H9 (cell line): ENCODE measurements at regions not wholly inside any gene's neighbourhood (a gene's known extent, or its start where the extent isn't known, plus 50 kb on each side); places are given as distances from the start of the nearest gene placed in this dataset.

Experiments
- DNase-seq: peaks from one replicate; pipeline ENCODE4 v3.0.0-alpha.2; 2017
- H2AFZ ChIP-seq: one replicate; pipeline ENCODE4 v1.6.1; 2013; ENCODE audit warnings: mild to moderate bottlenecking, low read length, control low read depth, moderate library complexity
- H2AK5ac ChIP-seq: 2 replicates; pipeline ENCODE4 v1.6.1; 2013; ENCODE audit warnings: low read length, control low read depth, mixed read lengths; ENCODE audit not compliant: insufficient read length
- H2BK120ac ChIP-seq: one replicate; pipeline ENCODE4 v1.6.1; 2013; ENCODE audit warnings: low read depth, mild to moderate bottlenecking, low read length, control low read depth, inconsistent platforms; ENCODE audit not compliant: poor library complexity, severe bottlenecking
- H2BK12ac ChIP-seq: 2 replicates; pipeline ENCODE4 v1.6.1; 2013; ENCODE audit warnings: low read length, control low read depth, mixed read lengths, low read depth; ENCODE audit not compliant: insufficient read length
- H2BK15ac ChIP-seq: 2 replicates; pipeline ENCODE4 v1.6.1; 2013; ENCODE audit warnings: low read depth, low read length, control low read depth
- H2BK20ac ChIP-seq: one replicate; pipeline ENCODE4 v1.6.1; 2013; ENCODE audit warnings: low read depth, mild to moderate bottlenecking, low read length, control low read depth, inconsistent platforms; ENCODE audit not compliant: poor library complexity, severe bottlenecking
- H2BK5ac ChIP-seq: 2 replicates; pipeline ENCODE4 v1.6.1; 2013; ENCODE audit warnings: low read length, control low read depth, mixed read lengths; ENCODE audit not compliant: insufficient read length
- H3K14ac ChIP-seq: 2 replicates; pipeline ENCODE4 v1.6.1; 2013; ENCODE audit warnings: low read length, control low read depth; ENCODE audit not compliant: insufficient read depth
- H3K18ac ChIP-seq: 2 replicates; pipeline ENCODE4 v1.6.1; 2013; ENCODE audit warnings: low read depth, mild to moderate bottlenecking, mixed read lengths, low read length, control low read depth; ENCODE audit not compliant: insufficient read length
- H3K23ac ChIP-seq: 2 replicates; pipeline ENCODE4 v1.6.1; 2013; ENCODE audit warnings: low read length, control low read depth, mixed read lengths, low read depth; ENCODE audit not compliant: insufficient read length
- H3K23me2 ChIP-seq: 2 replicates; pipeline ENCODE4 v1.6.1; 2013; ENCODE audit warnings: low read depth, mild to moderate bottlenecking, mixed read lengths, low read length, control low read depth; ENCODE audit not compliant: insufficient read length, poor library complexity, severe bottlenecking
- H3K27ac ChIP-seq: 2 replicates; pipeline ENCODE4 v1.5.1; 2013; ENCODE audit warnings: low read length, control low read depth, mixed read lengths, low read depth; ENCODE audit not compliant: insufficient read length
- H3K27me3 ChIP-seq: 2 replicates; pipeline ENCODE4 v1.6.1; 2013; ENCODE audit warnings: low read length, control low read depth, inconsistent platforms; ENCODE audit not compliant: insufficient read depth
- H3K4ac ChIP-seq: 2 replicates; pipeline ENCODE4 v1.6.1; 2013; ENCODE audit warnings: low read depth, mild to moderate bottlenecking, control low read depth, inconsistent platforms, low read length, moderate library complexity
- H3K4me1 ChIP-seq: 2 replicates; pipeline ENCODE4 v1.6.1; 2013; ENCODE audit warnings: low read length, control low read depth, inconsistent platforms; ENCODE audit not compliant: insufficient read depth
- H3K4me2 ChIP-seq: 2 replicates; pipeline ENCODE4 v1.6.1; 2013; ENCODE audit warnings: low read length, control low read depth, mixed read lengths; ENCODE audit not compliant: insufficient read length, insufficient read depth
- H3K56ac ChIP-seq: 2 replicates; pipeline ENCODE4 v1.6.1; 2013; ENCODE audit warnings: low read depth, mild to moderate bottlenecking, mixed read lengths, low read length, control low read depth; ENCODE audit not compliant: insufficient read length
- H3K79me1 ChIP-seq: 2 replicates; pipeline ENCODE4 v1.6.1; 2013; ENCODE audit warnings: low read depth, mild to moderate bottlenecking, moderate library complexity, low read length, control low read depth, inconsistent platforms; ENCODE audit not compliant: insufficient read depth, poor library complexity, severe bottlenecking
- H3K79me2 ChIP-seq: 2 replicates; pipeline ENCODE4 v1.6.1; 2013; ENCODE audit warnings: low read length, control low read depth, inconsistent platforms; ENCODE audit not compliant: insufficient read depth
- H3K9ac ChIP-seq: 2 replicates; pipeline ENCODE4 v1.6.1; 2013; ENCODE audit warnings: low read length, control low read depth, mixed read lengths; ENCODE audit not compliant: insufficient read length; ENCODE audit errors: extremely low read depth
- H3K9me3 ChIP-seq: one replicate; pipeline ENCODE4 v1.6.1; 2013; ENCODE audit warnings: low read depth, low read length, inconsistent platforms; ENCODE audit not compliant: control insufficient read depth
- H3T11ph ChIP-seq: one replicate; pipeline ENCODE4 v1.6.1; 2013; ENCODE audit warnings: mild to moderate bottlenecking, low read length, control low read depth, inconsistent platforms
- H4K20me1 ChIP-seq: one replicate; pipeline ENCODE4 v1.6.1; 2013; ENCODE audit not compliant: control insufficient read depth, insufficient read length, insufficient read depth
- H4K5ac ChIP-seq: 2 replicates; pipeline ENCODE4 v1.6.1; 2013; ENCODE audit warnings: low read depth, mild to moderate bottlenecking, mixed read lengths, low read length, control low read depth; ENCODE audit not compliant: insufficient read length
- H4K8ac ChIP-seq: replicated peaks from 2 replicates; pipeline ENCODE4 v1.6.1; 2013; ENCODE audit warnings: low read length, control low read depth, mixed read lengths, low read depth; ENCODE audit not compliant: insufficient read length
- H4K91ac ChIP-seq: 2 replicates; pipeline ENCODE4 v1.6.1; 2013; ENCODE audit warnings: low read depth, mild to moderate bottlenecking, moderate library complexity, mixed read lengths, low read length, control low read depth; ENCODE audit not compliant: insufficient read length
- H3K27ac Mint-ChIP-seq, 3 experiments: 2 replicates in 2 of 3; 3 replicates in 1 of 3; pipeline ENCODE4 v1.8.0; 2020 to 2021; ENCODE audit warnings: mixed read lengths in 3 of 3, mild to moderate bottlenecking in 1 of 3, moderate library complexity in 1 of 3
- H3K27me3 Mint-ChIP-seq: 2 replicates; pipeline ENCODE4 v1.8.0; 2021; ENCODE audit warnings: low read depth, mild to moderate bottlenecking, moderate library complexity, mixed read lengths
- H3K36me3 Mint-ChIP-seq, 3 experiments: 2 replicates in 2 of 3; 3 replicates in 1 of 3; pipeline ENCODE4 v1.8.0; 2020 to 2021; ENCODE audit warnings: low read depth in 3 of 3, mixed read lengths in 3 of 3; ENCODE audit not compliant: insufficient read depth in 1 of 3
- H3K4me1 Mint-ChIP-seq, 2 experiments: 2 replicates each; pipeline ENCODE4 v1.8.0; 2020; ENCODE audit warnings: mixed read lengths in 2 of 2
- H3K4me3 Mint-ChIP-seq, 2 experiments: 2 replicates in 1 of 2; 3 replicates in 1 of 2; pipeline ENCODE4 v1.8.0; 2020 to 2021; ENCODE audit warnings: mild to moderate bottlenecking in 2 of 2, mixed read lengths in 2 of 2, moderate library complexity in 1 of 2
- H3K9me3 Mint-ChIP-seq, 2 experiments: 2 replicates in 1 of 2; 3 replicates in 1 of 2; pipeline ENCODE4 v1.8.0; 2020; ENCODE audit warnings: mild to moderate bottlenecking in 2 of 2, mixed read lengths in 2 of 2, moderate library complexity in 1 of 2
- CTCF ChIP-seq: fragments of 200-600 bp; sonication (generic); conservative IDR thresholded peaks from 3 replicates; pipeline ENCODE4 v1.8.0; 2021; ENCODE audit warnings: antibody characterized with exemption, mild to moderate bottlenecking
- WGBS: extraction: QIAGEN DNeasy Blood & Tissue Kit; methylation state at CpG from one replicate; pipeline ENCODE4 v1.1.7; 2013; ENCODE audit warnings: missing lambda C conversion rate, low lambda C conversion rate, mixed read lengths; ENCODE audit not compliant: insufficient read length; ENCODE audit errors: extremely low coverage; 5-methylcytosine and 5-hydroxymethylcytosine counted together

GRCh38 chr6:156181506-156181905 is 595.7 kb upstream of the ARID1B start:
- Histone ChIP-seq H3K9ac (no peak overlapping the region), H3K79me2 (no peaks in the 10 kb centered on the region), H2BK15ac (no peak overlapping the region), H2BK120ac (no peak overlapping the region), H3K79me1 (no peaks in the 10 kb centered on the region), H3K23ac (no peak overlapping the region), H4K8ac (no peak overlapping the region), H2BK20ac (no peak overlapping the region), H3K27me3 (no peaks in the 10 kb centered on the region), H2BK12ac (no peak overlapping the region), H4K20me1 (no peaks in the 10 kb centered on the region), H3K23me2 (no peaks in the 10 kb centered on the region), H3K9me3 (no peaks in the 10 kb centered on the region), H2AFZ (no peak overlapping the region), H3K4me2 (no peak overlapping the region), H3K56ac (no peak overlapping the region), H3K18ac (no peak overlapping the region), H3T11ph (no peak overlapping the region), H3K27ac (no peak overlapping the region), H3K4ac (no peak overlapping the region), H3K14ac (no peak overlapping the region), H4K5ac (no peak overlapping the region), H4K91ac (no peak overlapping the region), H3K4me1 (peaks cover 2% of the 10 kb centered on the region; the same call in 1 of the 2 replicates), H2AK5ac (no peak overlapping the region), H2BK5ac (no peak overlapping the region)
- no CpG with 5 or more reads among the region's 6 CpGs for WGBS
- Mint-ChIP-seq H3K4me1 (peaks cover 1 to 4% of the 10 kb centered on the region in 2 experiments), H3K27me3 (no peaks in the 10 kb centered on the region), H3K9me3 (peaks cover 0 to 3% of the 10 kb centered on the region in 2 experiments; a peak in 2 of 5 replicates), H3K36me3 (peaks cover 0 to 4% (median 0%) of the 10 kb centered on the region in 3 experiments; a peak in 2 of 7 replicates), H3K27ac (no peak overlapping the region), H3K4me3 (no peak overlapping the region)
- no peak for TF ChIP-seq CTCF
- DNase-seq: no peak
